H7 (cell line): ENCODE measurements at regions not wholly inside any gene's neighbourhood (a gene's known extent, or its start where the extent isn't known, plus 50 kb on each side); places are given as distances from the start of the nearest gene placed in this dataset.

Experiments used
- DNase-seq: peaks from one replicate; pipeline ENCODE4 v3.0.0; 2012
- H3K27me3 ChIP-seq: 2 replicates; pipeline ENCODE4 v1.6.0; 2011; ENCODE audit warnings: mild to moderate bottlenecking, low read length; ENCODE audit not compliant: control insufficient read depth, insufficient read depth
- H3K36me3 ChIP-seq: replicated peaks from 2 replicates; pipeline ENCODE4 v1.5.1; 2011; ENCODE audit warnings: low read length; ENCODE audit not compliant: control insufficient read depth, insufficient read depth
- H3K4me3 ChIP-seq: 2 replicates; pipeline ENCODE4 v1.5.1; 2011; ENCODE audit warnings: low read depth, mild to moderate bottlenecking, control low read depth, low read length, moderate library complexity; ENCODE audit not compliant: insufficient read depth

DNA sequence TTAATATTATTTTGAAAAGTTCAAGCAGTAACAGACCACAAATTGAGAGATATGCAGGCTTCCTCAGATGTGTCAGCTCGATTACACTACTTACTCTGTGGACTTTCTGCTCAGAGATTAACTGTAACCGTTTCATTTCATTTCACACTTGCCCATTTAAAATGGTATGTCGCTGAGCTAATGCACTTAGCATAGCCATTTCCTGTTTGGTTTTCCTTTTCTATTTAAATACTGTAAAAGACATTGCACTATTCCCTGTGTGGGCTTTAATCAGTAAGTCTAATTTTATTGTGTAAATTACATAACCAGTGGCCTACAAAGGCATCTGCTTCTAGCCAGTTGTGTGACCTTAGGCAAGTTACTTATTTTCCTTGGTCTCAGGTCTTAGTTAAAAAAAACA is 237.6 kb downstream of the LACC1 start:
- DNase-seq, result no peak
- no peaks in the 10 kb centered on the region for H3K36me3 ChIP-seq
- no peaks in the 10 kb centered on the region for H3K27me3 ChIP-seq
- no peak overlapping the region for H3K4me3 ChIP-seq

DNA sequence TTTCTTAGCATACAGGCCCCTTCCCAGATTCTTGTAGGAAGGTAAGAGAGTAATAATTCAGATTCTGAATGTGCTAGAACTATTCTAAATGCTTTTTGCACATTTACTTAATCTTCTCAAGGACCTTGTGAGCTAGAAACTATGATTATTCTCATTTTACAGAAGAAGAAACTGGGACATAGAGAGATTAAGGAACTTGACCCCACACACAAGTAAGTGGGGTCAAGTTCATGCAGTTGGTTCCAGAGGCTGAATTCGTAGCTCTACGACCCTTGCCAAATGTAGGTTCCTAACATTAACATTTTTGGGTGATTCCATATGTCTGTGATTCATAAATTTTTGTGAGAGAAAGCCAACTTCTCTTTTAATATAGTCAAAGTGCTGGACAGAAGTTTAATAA is 238.1 kb downstream of the LACC1 start:
- H3K4me3 ChIP-seq, result no peak overlapping the region
- H3K36me3 ChIP-seq, result no peaks in the 10 kb centered on the region
- no peaks in the 10 kb centered on the region for H3K27me3 ChIP-seq
- no peak for DNase-seq

GRCh38 chr13:44118881-44119280 is 239.2 kb downstream of the LACC1 start:
- no peak for DNase-seq
- no peaks in the 10 kb centered on the region for H3K27me3 ChIP-seq
- no peaks in the 10 kb centered on the region for H3K36me3 ChIP-seq
- H3K4me3 ChIP-seq, result no peak overlapping the region

GRCh38 chr13:44120043-44120442 is 240.3 kb downstream of the LACC1 start:
- no peaks in the 10 kb centered on the region for H3K36me3 ChIP-seq
- H3K27me3 ChIP-seq, result no peaks in the 10 kb centered on the region
- no peak overlapping the region for H3K4me3 ChIP-seq
- no peak for DNase-seq

GRCh38 chr13:44120849-44121755 is 241.4 kb downstream of the LACC1 start:
- Histone ChIP-seq H3K27me3 (no peaks in the 10 kb centered on the region), H3K4me3 (no peak overlapping the region), H3K36me3 (no peaks in the 10 kb centered on the region)
- DNase-seq, result no peak

DNA sequence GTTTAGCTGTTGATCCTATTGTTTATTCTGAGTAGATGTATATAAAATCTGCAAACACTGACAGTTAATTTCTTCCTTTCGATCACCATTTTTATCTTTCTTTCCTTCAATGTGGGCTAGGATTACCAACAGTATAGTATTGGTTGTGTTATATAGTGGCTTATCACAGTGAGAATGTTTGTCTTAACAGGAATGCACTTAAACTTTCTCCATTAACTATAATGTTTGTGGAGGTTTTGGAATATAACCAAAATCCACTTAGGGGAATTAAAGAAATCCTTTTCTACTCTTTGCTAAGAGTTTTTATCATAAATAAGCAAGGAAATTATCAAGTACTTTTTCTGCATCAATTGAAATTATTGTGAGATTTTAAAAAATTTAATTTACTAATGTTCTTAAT is 244.6 kb downstream of the LACC1 start:
- no peaks in the 10 kb centered on the region for H3K27me3 ChIP-seq
- H3K4me3 ChIP-seq, result no peak overlapping the region
- no peaks in the 10 kb centered on the region for H3K36me3 ChIP-seq
- DNase-seq, result no peak

DNA sequence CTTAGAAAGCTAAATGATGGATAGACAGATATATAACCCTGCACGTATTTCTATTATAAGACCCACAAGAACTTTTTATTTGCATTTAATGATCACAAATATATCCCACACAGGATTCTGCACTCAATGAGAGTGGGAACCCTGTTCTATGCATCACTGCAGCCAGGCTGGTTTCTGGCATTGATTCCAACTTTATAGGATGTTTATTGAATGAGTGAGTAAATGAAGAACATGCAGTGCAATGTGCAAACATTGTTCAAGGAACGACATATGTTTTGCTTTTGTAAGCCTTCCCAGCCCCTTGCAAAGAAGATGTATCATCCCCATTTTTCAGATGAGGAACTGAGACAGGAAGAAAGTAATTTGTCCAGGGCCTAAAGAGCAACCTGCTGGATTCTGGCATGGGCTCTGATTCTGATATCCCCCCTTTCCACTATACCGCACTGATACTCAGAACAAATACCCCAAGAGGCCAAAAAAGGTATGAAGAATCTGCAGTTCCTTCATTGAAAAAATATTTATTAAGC is 246.3 kb downstream of the LACC1 start:
- no peak overlapping the region for H3K4me3 ChIP-seq
- H3K27me3 ChIP-seq, result no peaks in the 10 kb centered on the region
- no peaks in the 10 kb centered on the region for H3K36me3 ChIP-seq
- DNase-seq, result no peak

- Histone ChIP-seq H3K4me3 (no peak overlapping the region), H3K27me3 (no peaks in the 10 kb centered on the region), H3K36me3 (no peaks in the 10 kb centered on the region)
- no peak for DNase-seq
Measured at GRCh38 chr13:44128552-44129001, 245.0 kb upstream of the SERP2 start.

GRCh38 chr13:44129418-44129817 is 244.2 kb upstream of the SERP2 start:
- no peak for DNase-seq
- H3K27me3 ChIP-seq, result no peaks in the 10 kb centered on the region
- H3K4me3 ChIP-seq, result no peak overlapping the region
- no peaks in the 10 kb centered on the region for H3K36me3 ChIP-seq

GRCh38 chr13:44131069-44131614 is 242.5 kb upstream of the SERP2 start:
- no peaks in the 10 kb centered on the region for H3K36me3 ChIP-seq

DNA sequence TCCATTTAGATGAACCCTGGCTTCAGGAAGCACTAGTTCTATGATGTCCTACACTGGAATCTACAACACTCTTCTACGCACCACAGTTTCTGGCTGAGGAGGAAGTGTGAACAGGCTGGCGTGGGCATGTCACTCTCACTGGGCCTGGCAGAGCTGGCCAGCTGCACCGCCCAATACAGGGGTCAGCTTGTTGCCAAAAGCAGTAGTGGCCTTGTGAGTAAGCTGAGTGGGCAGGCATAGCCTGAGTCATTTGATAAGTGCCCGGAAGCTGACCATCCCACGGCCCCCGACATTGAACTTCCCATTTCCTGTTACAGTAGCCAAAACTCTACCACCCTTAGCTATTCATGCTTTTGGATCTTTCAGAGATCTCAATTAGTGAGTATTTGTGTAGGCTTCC is 240.9 kb upstream of the SERP2 start:
- no peak for DNase-seq
- no peak overlapping the region for H3K4me3 ChIP-seq
- H3K36me3 ChIP-seq, result no peaks in the 10 kb centered on the region
- H3K27me3 ChIP-seq, result no peaks in the 10 kb centered on the region

More at GRCh38 chr13:44131069-44131614, 242.5 kb upstream of the SERP2 start:
- H3K4me3 ChIP-seq, result no peak overlapping the region
- DNase-seq, result no peak
- no peaks in the 10 kb centered on the region for H3K27me3 ChIP-seq

DNA sequence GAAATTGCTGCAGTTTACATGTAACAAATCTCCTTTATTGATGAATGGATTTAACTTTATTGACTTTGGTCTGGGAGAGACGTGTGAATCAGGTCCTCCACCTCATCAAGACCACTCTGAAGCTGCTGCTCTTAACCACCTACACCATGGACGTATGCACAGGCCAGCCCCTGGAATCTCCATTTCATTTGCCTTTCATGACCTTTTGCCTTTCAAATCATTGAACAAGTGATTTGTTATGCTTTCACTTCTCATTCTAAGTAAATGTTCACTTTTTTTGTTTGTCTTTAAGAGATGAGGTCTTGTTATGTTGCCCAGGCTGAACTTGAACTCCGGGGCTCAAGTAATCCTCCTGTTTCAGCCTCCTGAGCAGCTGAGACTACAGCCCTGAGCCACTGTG is 240.0 kb upstream of the SERP2 start:
- no peaks in the 10 kb centered on the region for H3K27me3 ChIP-seq
- H3K4me3 ChIP-seq, result no peak overlapping the region
- no peaks in the 10 kb centered on the region for H3K36me3 ChIP-seq
- no peak for DNase-seq

DNA sequence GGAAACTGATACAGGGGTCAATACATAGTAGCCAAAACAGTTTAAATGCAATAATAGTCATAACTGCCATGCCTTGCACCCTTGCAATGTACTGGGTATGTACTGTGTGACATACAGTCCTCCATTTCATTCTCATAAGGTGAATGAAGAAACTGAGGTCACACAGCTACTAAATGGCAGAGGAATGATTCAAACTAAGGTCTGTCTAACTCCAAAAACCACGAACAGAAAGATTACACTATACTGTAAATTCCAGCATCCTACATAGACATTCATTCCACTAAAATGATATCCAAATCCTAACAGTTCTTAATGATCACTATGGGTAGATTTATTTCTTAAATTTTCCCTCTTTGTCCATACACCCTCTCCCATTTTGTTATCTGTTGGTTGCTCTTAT is 238.1 kb upstream of the SERP2 start:
- Histone ChIP-seq H3K36me3 (no peaks in the 10 kb centered on the region), H3K27me3 (no peaks in the 10 kb centered on the region), H3K4me3 (no peak overlapping the region)
- no peak for DNase-seq

GRCh38 chr13:44136696-44137268 is 236.8 kb upstream of the SERP2 start:
- Histone ChIP-seq H3K27me3 (no peaks in the 10 kb centered on the region), H3K4me3 (no peak overlapping the region), H3K36me3 (no peaks in the 10 kb centered on the region)
- no peak for DNase-seq

- Histone ChIP-seq H3K27me3 (no peaks in the 10 kb centered on the region), H3K36me3 (no peaks in the 10 kb centered on the region), H3K4me3 (no peak overlapping the region)
- DNase-seq, result no peak
Measured at GRCh38 chr13:44137466-44137865, 236.2 kb upstream of the SERP2 start.
